SK-N-SH (cell line): ENCODE measurements at regions not wholly inside any gene's neighbourhood (a gene's known extent, or its start where the extent isn't known, plus 50 kb on each side); places are given as distances from the start of the nearest gene placed in this dataset.

Experiments
- CTCF ChIA-PET: fragments of 300-600, 350-600 bp; formaldehyde crosslinking; extraction: SDS; loops from one replicate; lab custom pipeline; 2021; lab: Yijun Ruan, JAX
- POLR2A ChIA-PET: fragments of 350-600 bp; sonication (Branson Sonifier 250); formaldehyde crosslinking; extraction: SDS; loops from one replicate; lab custom pipeline; 2020; ENCODE audit warnings: antibody characterized with exemption, inconsistent platforms; lab: Yijun Ruan, JAX
- DNase-seq: peaks from one replicate; pipeline ENCODE4 v3.0.0; 2012
- H2AFZ ChIP-seq: fragments of 200-600 bp; sonication (generic); 2 replicates; pipeline ENCODE4 v1.8.1; 2016; ENCODE audit warnings: antibody characterized with exemption, mild to moderate bottlenecking, low read depth
- H3F3A ChIP-seq: fragments of 200-600 bp; sonication (generic); replicated peaks from 2 replicates; pipeline ENCODE3; 2016; ENCODE audit warnings: antibody characterized with exemption, mild to moderate bottlenecking; ENCODE audit not compliant: insufficient read depth
- H3K27ac ChIP-seq, 2 experiments: fragments of 200-500 bp in 1 of 2; fragments of 200-600 bp in 1 of 2; sonication (Bioruptor generic) in 1 of 2; sonication (generic), shearing (Covaris generic) in 1 of 2; 2 replicates each; pipeline versions ENCODE4 v1.5.1 to v1.6.1; 2014 to 2016; ENCODE audit warnings: low read depth in 2 of 2, inconsistent platforms in 1 of 2, low read length in 1 of 2, mild to moderate bottlenecking in 1 of 2, mixed read lengths in 1 of 2
- H3K27me3 ChIP-seq: fragments of 200-600 bp; sonication (generic), shearing (Covaris generic); 2 replicates; pipeline ENCODE4 v1.6.1; 2016; ENCODE audit warnings: mixed run types; ENCODE audit not compliant: insufficient read depth
- H3K36me3 ChIP-seq, 2 experiments: fragments of 200-500 bp in 1 of 2; fragments of 200-600 bp in 1 of 2; sonication (Bioruptor generic) in 1 of 2; sonication (generic) in 1 of 2; replicated peaks in 1 of 2; 2 replicates each; pipeline versions ENCODE3 to v1.5.1; 2014 to 2016; ENCODE audit warnings: low read length in 1 of 2, mild to moderate bottlenecking in 1 of 2; ENCODE audit not compliant: insufficient read depth in 2 of 2, control insufficient read depth in 1 of 2
- H3K4me1 ChIP-seq, 2 experiments: fragments of 200-500 bp in 1 of 2; fragments of 200-600 bp in 1 of 2; sonication (Bioruptor generic) in 1 of 2; sonication (generic), shearing (Covaris generic) in 1 of 2; 2 replicates each; pipeline versions ENCODE4 v1.5.1 to v1.6.1; 2014 to 2016; ENCODE audit warnings: low read depth in 1 of 2, low read length in 1 of 2, mixed run types in 1 of 2; ENCODE audit not compliant: insufficient read depth in 2 of 2, control insufficient read depth in 1 of 2
- H3K4me2 ChIP-seq: fragments of 200-600 bp; sonication (generic), shearing (Covaris generic); 2 replicates; pipeline ENCODE4 v1.6.1; 2017; ENCODE audit warnings: mixed run types
- H3K4me3 ChIP-seq, 2 experiments: fragments of 200-500 bp in 1 of 2; fragments of 200-600 bp in 1 of 2; sonication (Bioruptor generic) in 1 of 2; sonication (generic), shearing (Covaris generic) in 1 of 2; 2 replicates each; pipeline versions ENCODE4 v1.5.1 to v1.8.1; 2014 to 2016; ENCODE audit warnings: low read depth in 2 of 2, inconsistent platforms in 1 of 2, low read length in 1 of 2, mild to moderate bottlenecking in 1 of 2, mixed read lengths in 1 of 2, moderate library complexity in 1 of 2
- H3K79me2 ChIP-seq: fragments of 200-600 bp; sonication (generic); 2 replicates; pipeline ENCODE4 v1.8.1; 2017; ENCODE audit warnings: mild to moderate bottlenecking; ENCODE audit not compliant: insufficient read depth
- H3K9ac ChIP-seq: fragments of 200-600 bp; sonication (generic); 2 replicates; pipeline ENCODE4 v1.6.1; 2017; ENCODE audit warnings: mixed run types
- H3K9me2 ChIP-seq: fragments of 200-600 bp; sonication (generic); 2 replicates; pipeline ENCODE4 v1.6.1; 2017; ENCODE audit warnings: mixed run types
- H3K9me3 ChIP-seq: fragments of 200-600 bp; sonication (generic); 2 replicates; pipeline ENCODE4 v1.6.1; 2017; ENCODE audit warnings: mixed run types, mild to moderate bottlenecking, moderate library complexity
- H4K20me1 ChIP-seq: fragments of 200-600 bp; sonication (generic); 2 replicates; pipeline ENCODE4 v1.6.1; 2017; ENCODE audit warnings: mild to moderate bottlenecking, mixed run types; ENCODE audit not compliant: insufficient read depth
- ELF1 ChIP-seq: IDR thresholded peaks from 2 replicates; pipeline ENCODE4 v1.4.0; 2012
- EP300 ChIP-seq, 2 experiments: IDR thresholded peaks; 2 replicates each; pipeline versions ENCODE4 v1.4.0 to v1.6.1; 2012; ENCODE audit warnings: borderline replicate concordance in 1 of 2, low read depth in 1 of 2, low read length in 1 of 2
- FOXJ3 ChIP-seq: sonication (generic); formaldehyde crosslinking; IDR thresholded peaks from 2 replicates; pipeline ENCODE4 v1.5.1; 2020; ENCODE audit warnings: mild to moderate bottlenecking, missing genetic modification reagents
- GABPA ChIP-seq: IDR thresholded peaks from 2 replicates; pipeline ENCODE4 v1.4.0; 2012; ENCODE audit warnings: low read depth, mild to moderate bottlenecking
- GATA2 ChIP-seq: sonication (generic); formaldehyde crosslinking; IDR thresholded peaks from 2 replicates; pipeline ENCODE4 v1.5.0; 2020; ENCODE audit warnings: mild to moderate bottlenecking, missing genetic modification reagents
- JUND ChIP-seq: IDR thresholded peaks from 2 replicates; pipeline ENCODE4 v1.4.0; 2012
- MEF2A ChIP-seq: IDR thresholded peaks from 2 replicates; pipeline ENCODE4 v1.4.0; 2012; ENCODE audit warnings: low read depth, borderline replicate concordance
- NFIC ChIP-seq: IDR thresholded peaks from 2 replicates; pipeline ENCODE4 v1.4.0; 2012; ENCODE audit warnings: borderline replicate concordance
- NRF1 ChIP-seq: IDR thresholded peaks from 2 replicates; pipeline ENCODE4 v1.6.1; 2012; ENCODE audit warnings: low read depth, mild to moderate bottlenecking, low read length
- POLR2AphosphoS5 ChIP-seq: IDR thresholded peaks from 2 replicates; pipeline ENCODE4 v1.6.1; 2012; ENCODE audit warnings: low read depth, low read length
- RFX5 ChIP-seq: IDR thresholded peaks from 2 replicates; pipeline ENCODE4 v1.6.1; 2012; ENCODE audit warnings: mild to moderate bottlenecking, improper control_type of control experiment, low read length
- RXRA ChIP-seq: IDR thresholded peaks from 2 replicates; pipeline ENCODE4 v1.4.0; 2012; ENCODE audit warnings: low read depth, mild to moderate bottlenecking, borderline replicate concordance
- SIN3A ChIP-seq: IDR thresholded peaks from 2 replicates; pipeline ENCODE4 v1.6.1; 2012; ENCODE audit warnings: low read depth, mild to moderate bottlenecking, low read length, moderate library complexity, borderline replicate concordance
- SMC3 ChIP-seq: IDR thresholded peaks from 2 replicates; pipeline ENCODE4 v1.6.1; 2012; ENCODE audit warnings: low read depth, low read length, improper control_type of control experiment
- TAF1 ChIP-seq: IDR thresholded peaks from 2 replicates; pipeline ENCODE4 v1.6.1; 2012; ENCODE audit warnings: low read depth, mild to moderate bottlenecking, low read length, moderate library complexity, borderline replicate concordance
- TCF12 ChIP-seq: IDR thresholded peaks from 2 replicates; pipeline ENCODE4 v1.4.0; 2012
- YY1 ChIP-seq: IDR thresholded peaks from 2 replicates; pipeline ENCODE4 v1.4.0; 2012; ENCODE audit warnings: low read depth, mild to moderate bottlenecking
- WGBS: methylation state at CpG from one replicate; pipeline ENCODE4 v1.1.6; 2017; ENCODE audit warnings: low lambda C conversion rate; 5-methylcytosine and 5-hydroxymethylcytosine counted together
- TF ChIP-seq, protein P1 (sequence below): fragments of 150-350 bp; IDR thresholded peaks from 2 replicates; pipeline ENCODE4 v1.6.1; 2016; ENCODE audit warnings: mild to moderate bottlenecking, low read depth, low read length
- TF ChIP-seq, protein P2 (sequence below): IDR thresholded peaks from 2 replicates; pipeline ENCODE4 v1.4.0; 2012; ENCODE audit warnings: low read depth
- TF ChIP-seq, protein P3 (sequence below): fragments of 150-350 bp; IDR thresholded peaks from 2 replicates; pipeline ENCODE4 v1.6.1; 2017; ENCODE audit warnings: antibody characterized with exemption, low read length, low read depth, borderline replicate concordance

DNA sequence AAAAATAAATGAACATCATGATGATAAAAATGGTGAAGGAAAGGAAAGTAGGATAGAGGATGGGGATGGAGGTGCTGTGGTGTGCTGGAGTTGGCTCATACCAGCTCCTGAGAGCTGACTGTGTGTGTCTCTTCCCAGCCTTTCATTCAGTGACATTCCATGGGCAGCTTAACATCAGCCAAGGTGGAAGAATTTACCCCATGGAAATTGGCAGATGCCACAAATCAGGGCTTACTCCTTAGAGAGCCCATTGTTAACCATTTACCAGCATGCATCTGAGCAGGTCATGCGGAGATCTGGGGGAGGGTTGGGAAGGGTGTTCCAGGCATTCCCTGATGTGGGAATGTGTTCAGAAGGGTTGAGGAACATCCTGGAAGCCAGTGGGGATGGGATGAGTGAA, 164.7 kb upstream of the MYL2 start:
- DNase-seq: no peak
- H3K27me3 ChIP-seq: peaks cover 8% of the 10 kb centered on the region; the same call in 1 of the 2 replicates
- no peak for TF ChIP-seq MEF2A
- ChIA-PET CTCF (no interaction called here), POLR2A (no interaction called here)
- no peaks in the 10 kb centered on the region for H3K9me3 ChIP-seq
- 64% methylated on average over 1 of the region's 1 CpG for WGBS
- peaks cover 0 to 4% of the 10 kb centered on the region in 2 experiments; a peak in 1 of 4 replicates for H3K4me1 ChIP-seq
- H3K4me3 ChIP-seq: no peak overlapping the region
- no peak overlapping the region for H2AFZ ChIP-seq
- no peak overlapping the region for H3K27ac ChIP-seq
- no peaks in the 10 kb centered on the region for H3K36me3 ChIP-seq
- H3F3A ChIP-seq: no peaks in the 10 kb centered on the region
- H3K4me2 ChIP-seq: no peak overlapping the region
- H3K79me2 ChIP-seq: no peaks in the 10 kb centered on the region
- no peaks in the 10 kb centered on the region for H3K9me2 ChIP-seq
- no peak overlapping the region for H3K9ac ChIP-seq
- H4K20me1 ChIP-seq: no peaks in the 10 kb centered on the region

DNA sequence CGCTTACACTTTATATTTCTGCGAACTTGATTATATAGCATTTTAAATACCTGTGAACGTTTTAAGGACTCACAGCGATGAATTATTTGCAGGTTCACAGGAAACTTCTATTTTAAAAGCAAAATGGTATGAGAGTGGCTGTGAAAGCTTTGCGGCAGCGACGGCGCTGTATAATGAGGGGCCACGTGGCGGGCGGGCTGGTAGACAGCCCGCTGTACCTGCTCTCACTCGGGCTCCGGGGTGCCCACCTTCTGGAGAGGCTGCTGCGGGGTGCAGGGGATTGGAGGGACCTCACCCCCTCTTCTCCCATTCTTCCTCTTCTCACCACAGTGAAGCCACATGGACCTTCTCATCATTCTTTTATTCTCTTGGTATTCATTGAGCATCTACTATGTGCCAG, 164.2 kb upstream of the MYL2 start:
- POLR2A ChIA-PET: no interaction called here
- no peak overlapping the region for H2AFZ ChIP-seq
- peaks cover 8% of the 10 kb centered on the region; the same call in 1 of the 2 replicates for H3K27me3 ChIP-seq
- TF ChIP-seq, protein P1, sequence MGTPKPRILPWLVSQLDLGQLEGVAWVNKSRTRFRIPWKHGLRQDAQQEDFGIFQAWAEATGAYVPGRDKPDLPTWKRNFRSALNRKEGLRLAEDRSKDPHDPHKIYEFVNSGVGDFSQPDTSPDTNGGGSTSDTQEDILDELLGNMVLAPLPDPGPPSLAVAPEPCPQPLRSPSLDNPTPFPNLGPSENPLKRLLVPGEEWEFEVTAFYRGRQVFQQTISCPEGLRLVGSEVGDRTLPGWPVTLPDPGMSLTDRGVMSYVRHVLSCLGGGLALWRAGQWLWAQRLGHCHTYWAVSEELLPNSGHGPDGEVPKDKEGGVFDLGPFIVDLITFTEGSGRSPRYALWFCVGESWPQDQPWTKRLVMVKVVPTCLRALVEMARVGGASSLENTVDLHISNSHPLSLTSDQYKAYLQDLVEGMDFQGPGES: no peak
- TF ChIP-seq RXRA (no peak), GABPA (no peak), MEF2A (no peak), TCF12 (no peak), EP300 (IDR thresholded peaks at IDR 0.05; ENCODE audit: borderline replicate concordance in 1 of 2, low read depth in 1 of 2, low read length in 1 of 2) (no peak), SMC3 (no peak), NFIC (no peak), RFX5 (no peak), POLR2AphosphoS5 (no peak), FOXJ3 (CRISPR knock-in tag) (no peak), TAF1 (no peak), JUND (no peak)
- TF ChIP-seq, all 33 proteins: peak for 0
- DNase-seq: no peak
- Histone ChIP-seq H3F3A (no peaks in the 10 kb centered on the region), H3K9me3 (no peaks in the 10 kb centered on the region), H3K36me3 (no peaks in the 10 kb centered on the region), H3K4me3 (no peak overlapping the region), H4K20me1 (no peaks in the 10 kb centered on the region), H3K9ac (no peak overlapping the region), H3K79me2 (no peaks in the 10 kb centered on the region), H3K4me1 (peaks cover 0 to 4% of the 10 kb centered on the region in 2 experiments; a peak in 1 of 4 replicates), H3K4me2 (no peak overlapping the region), H3K9me2 (no peaks in the 10 kb centered on the region), H3K27ac (no peak overlapping the region)
- WGBS: 61% methylated on average over 15 of the region's 15 CpGs
- CTCF ChIA-PET: no interaction called here

DNA sequence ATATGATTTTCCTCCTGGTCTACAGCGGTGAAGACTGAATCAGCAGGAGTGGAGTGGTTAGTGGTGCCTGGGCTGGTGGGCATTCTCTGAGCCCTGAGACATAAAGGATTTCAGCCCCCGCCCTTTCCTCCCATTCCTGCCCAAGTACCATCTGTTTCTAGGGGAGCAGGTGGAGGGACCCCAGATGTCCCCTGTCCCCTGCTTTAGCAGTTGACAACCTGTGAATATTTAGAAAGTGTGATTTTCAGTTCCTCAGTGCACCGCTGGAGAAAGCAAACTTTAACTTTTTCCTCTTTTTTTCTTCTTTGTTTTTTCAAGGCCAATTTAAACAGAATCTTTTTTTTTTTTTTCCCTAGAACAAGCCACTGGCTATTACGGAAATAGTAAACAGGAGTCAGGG, 163.8 kb upstream of the MYL2 start:
- Histone ChIP-seq H2AFZ (no peak overlapping the region), H3K9ac (no peak overlapping the region), H3K9me3 (no peaks in the 10 kb centered on the region), H4K20me1 (no peaks in the 10 kb centered on the region), H3K4me2 (no peak overlapping the region), H3K79me2 (no peaks in the 10 kb centered on the region), H3K36me3 (no peaks in the 10 kb centered on the region), H3K4me3 (no peak overlapping the region), H3K9me2 (no peaks in the 10 kb centered on the region), H3K27me3 (peaks cover 8% of the 10 kb centered on the region; the same call in 1 of the 2 replicates), H3K4me1 (peaks cover 0 to 4% of the 10 kb centered on the region in 2 experiments; a peak in 1 of 4 replicates), H3K27ac (no peak overlapping the region), H3F3A (no peaks in the 10 kb centered on the region)
- CTCF ChIA-PET: no interaction called here
- WGBS: 44% methylated on average over 4 of the region's 4 CpGs
- no peak for DNase-seq
- POLR2A ChIA-PET: no interaction called here
- TF ChIP-seq RFX5: no peak
- TF ChIP-seq ELF1: no peak
- no peak for TF ChIP-seq GATA2 (CRISPR knock-in tag)
- no peak for TF ChIP-seq POLR2AphosphoS5
- TF ChIP-seq, protein P2, sequence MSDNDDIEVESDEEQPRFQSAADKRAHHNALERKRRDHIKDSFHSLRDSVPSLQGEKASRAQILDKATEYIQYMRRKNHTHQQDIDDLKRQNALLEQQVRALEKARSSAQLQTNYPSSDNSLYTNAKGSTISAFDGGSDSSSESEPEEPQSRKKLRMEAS: no peak
- TF ChIP-seq SIN3A: no peak
- TF ChIP-seq GABPA: no peak
- TF ChIP-seq, protein P3, sequence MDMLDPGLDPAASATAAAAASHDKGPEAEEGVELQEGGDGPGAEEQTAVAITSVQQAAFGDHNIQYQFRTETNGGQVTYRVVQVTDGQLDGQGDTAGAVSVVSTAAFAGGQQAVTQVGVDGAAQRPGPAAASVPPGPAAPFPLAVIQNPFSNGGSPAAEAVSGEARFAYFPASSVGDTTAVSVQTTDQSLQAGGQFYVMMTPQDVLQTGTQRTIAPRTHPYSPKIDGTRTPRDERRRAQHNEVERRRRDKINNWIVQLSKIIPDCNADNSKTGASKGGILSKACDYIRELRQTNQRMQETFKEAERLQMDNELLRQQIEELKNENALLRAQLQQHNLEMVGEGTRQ: no peak
- no peak for TF ChIP-seq YY1
- TF ChIP-seq NRF1: no peak
